OCI-LY3 (cell line): ENCODE measurements at regions not wholly inside any gene's neighbourhood (a gene's known extent, or its start where the extent isn't known, plus 50 kb on each side); places are given as distances from the start of the nearest gene placed in this dataset.
A peak's percentile ranks its signal among the peaks of the same experiment; 100 is the strongest.

Experiments used
- H2AFZ ChIP-seq: fragments of 200-600, 300-600 bp; shearing (Covaris generic); 2 replicates; pipeline ENCODE4 v1.6.0; 2014; ENCODE audit warnings: antibody characterized with exemption, low read depth, low read length
- H3K27ac ChIP-seq: fragments of 200-600, 300-600 bp; sonication (generic); 2 replicates; pipeline ENCODE4 v1.5.1; 2014; ENCODE audit warnings: mild to moderate bottlenecking, low read length, moderate library complexity, mixed read lengths
- H3K27me3 ChIP-seq: fragments of 200-600, 300-600 bp; sonication (generic); 2 replicates; pipeline ENCODE4 v1.6.1; 2014; ENCODE audit warnings: low read depth, low read length, mixed read lengths
- H3K36me3 ChIP-seq: fragments of 200-600, 300-600 bp; sonication (generic); replicated peaks from 2 replicates; pipeline ENCODE3; 2014; ENCODE audit warnings: low read depth, low read length, mixed read lengths
- H3K4me1 ChIP-seq: fragments of 300-600, 200-600 bp; sonication (generic); 2 replicates; pipeline ENCODE4 v1.6.1; 2014; ENCODE audit warnings: low read length, mixed read lengths
- H3K4me2 ChIP-seq: fragments of 200-600, 300-600 bp; sonication (generic); 2 replicates; pipeline ENCODE4 v1.6.1; 2014; ENCODE audit warnings: low read length, mixed read lengths
- H3K4me3 ChIP-seq: fragments of 300-600, 200-600 bp; sonication (generic); 2 replicates; pipeline ENCODE4 v1.5.1; 2014; ENCODE audit warnings: antibody characterized with exemption, mild to moderate bottlenecking, low read length, moderate library complexity
- H3K79me2 ChIP-seq: fragments of 300-600, 200-600 bp; shearing (Covaris generic); 2 replicates; pipeline ENCODE4 v1.6.1; 2014; ENCODE audit warnings: mild to moderate bottlenecking, low read length, mixed read lengths
- H3K9ac ChIP-seq: fragments of 300-600, 200-600 bp; shearing (Covaris generic); 2 replicates; pipeline ENCODE4 v1.6.0; 2014; ENCODE audit warnings: mild to moderate bottlenecking, low read length, moderate library complexity
- H3K9me3 ChIP-seq: fragments of 200-600, 300-600 bp; shearing (Covaris generic); 2 replicates; pipeline ENCODE4 v1.6.1; 2014; ENCODE audit warnings: low read length, mixed read lengths; ENCODE audit not compliant: insufficient read depth
- H4K20me1 ChIP-seq: fragments of 200-600, 300-600 bp; sonication (generic); 2 replicates; pipeline ENCODE4 v1.6.1; 2016; ENCODE audit warnings: low read length, mixed read lengths; ENCODE audit not compliant: insufficient read depth
- CTCF ChIP-seq: fragments of 200-600, 300-600 bp; sonication (generic); IDR thresholded peaks from 2 replicates; pipeline ENCODE4 v1.5.1; 2014; ENCODE audit warnings: antibody characterized with exemption, low read length, low read depth
- EZH2phosphoT487 ChIP-seq: fragments of 200-600 bp; shearing (Covaris generic); IDR thresholded peaks from 2 replicates; pipeline ENCODE4 v1.6.1; 2018; ENCODE audit warnings: antibody characterized with exemption, mixed run types, low read depth

GRCh38 chr4:137129441-137129840, 402.9 kb downstream of the PCDH18 start:
- H3K4me2 ChIP-seq: no peak overlapping the region
- no peak overlapping the region for H3K4me3 ChIP-seq
- TF ChIP-seq EZH2phosphoT487 (no peak), CTCF (no peak)
- H3K9me3 ChIP-seq: no peaks in the 10 kb centered on the region
- no peaks in the 10 kb centered on the region for H3K27me3 ChIP-seq
- no peak overlapping the region for H2AFZ ChIP-seq
- H3K79me2 ChIP-seq: no peaks in the 10 kb centered on the region
- no peak overlapping the region for H3K9ac ChIP-seq
- no peak overlapping the region for H3K27ac ChIP-seq
- peaks cover 8% of the 10 kb centered on the region; the same call in 1 of the 2 replicates for H3K4me1 ChIP-seq
- H4K20me1 ChIP-seq: no peaks in the 10 kb centered on the region
- H3K36me3 ChIP-seq: no peaks in the 10 kb centered on the region

- no peaks in the 10 kb centered on the region for H3K79me2 ChIP-seq
- peak overlapping the region; percentile 81 for H3K4me2 ChIP-seq
- peak overlapping the region; percentile 63 for H2AFZ ChIP-seq
- no peaks in the 10 kb centered on the region for H3K36me3 ChIP-seq
- peaks cover 8% of the 10 kb centered on the region; the same call in 1 of the 2 replicates for H3K4me1 ChIP-seq
- TF ChIP-seq EZH2phosphoT487: no peak
- H3K27ac ChIP-seq: no peak overlapping the region
- peak overlapping the region; percentile 74 for H3K4me3 ChIP-seq
- no peaks in the 10 kb centered on the region for H4K20me1 ChIP-seq
- H3K27me3 ChIP-seq: no peaks in the 10 kb centered on the region
- peak overlapping the region; percentile 15 for H3K9ac ChIP-seq
- no peaks in the 10 kb centered on the region for H3K9me3 ChIP-seq
Observed at GRCh38 chr4:137125011-137125410, 407.3 kb downstream of the PCDH18 start.

- H3K4me1 ChIP-seq: peaks cover 8% of the 10 kb centered on the region; the same call in 1 of the 2 replicates
- no peaks in the 10 kb centered on the region for H3K9me3 ChIP-seq
- H3K36me3 ChIP-seq: no peaks in the 10 kb centered on the region
- no peaks in the 10 kb centered on the region for H3K27me3 ChIP-seq
- H3K27ac ChIP-seq: no peak overlapping the region
- H3K4me2 ChIP-seq: peak overlapping the region; percentile 81
- H3K4me3 ChIP-seq: peak overlapping the region; percentile 74
- TF ChIP-seq CTCF: peak; percentile 94
- TF ChIP-seq EZH2phosphoT487: no peak
- H4K20me1 ChIP-seq: no peaks in the 10 kb centered on the region
- H3K9ac ChIP-seq: peak overlapping the region; percentile 15
- peak overlapping the region; percentile 63 for H2AFZ ChIP-seq
- no peaks in the 10 kb centered on the region for H3K79me2 ChIP-seq
Observed at GRCh38 chr4:137124278-137124932, 407.9 kb downstream of the PCDH18 start.

- Histone ChIP-seq H3K4me1 (peaks cover 8% of the 10 kb centered on the region; the same call in 1 of the 2 replicates), H3K4me2 (no peak overlapping the region), H3K9ac (no peak overlapping the region), H2AFZ (no peak overlapping the region), H3K9me3 (no peaks in the 10 kb centered on the region), H3K36me3 (no peaks in the 10 kb centered on the region), H3K27ac (no peak overlapping the region), H3K4me3 (no peak overlapping the region), H3K27me3 (no peaks in the 10 kb centered on the region), H3K79me2 (no peaks in the 10 kb centered on the region), H4K20me1 (no peaks in the 10 kb centered on the region)
- TF ChIP-seq CTCF (no peak), EZH2phosphoT487 (no peak)
Observed at GRCh38 chr4:137122876-137123275, 409.4 kb downstream of the PCDH18 start.
